CD4-positive, CD25-positive, alpha-beta regulatory T cell (primary cell): ENCODE measurements at regions not wholly inside any gene's neighbourhood (a gene's known extent, or its start where the extent isn't known, plus 50 kb on each side); places are given as distances from the start of the nearest gene placed in this dataset.
"Not testable (repeated sequence)": the region's sequence is repeated elsewhere in the genome, so short reads cannot be mapped to it uniquely, and the experiment has no call there.

ENCODE experiments used
- ATAC-seq, 2 donors: fragments of 150-1000 bp; cut with Tn5 transposase; one replicate each; pipeline ENCODE4 v1.10.0; 2021; ENCODE audit warnings: low read depth in 2 of 2, moderate number of reproducible peaks in 2 of 2, moderate library complexity in 1 of 2
- DNase-seq, 3 donors: peaks; one replicate each; pipeline versions ENCODE4 v3.0.0 to v3.0.0-alpha.2; 2012 to 2022; ENCODE audit warnings: mixed read lengths in 1 of 3
- H3K27ac ChIP-seq: one replicate; pipeline ENCODE4 v1.7.0; 2013; ENCODE audit warnings: mild to moderate bottlenecking, low read length; ENCODE audit not compliant: insufficient read depth, poor library complexity, severe bottlenecking
- H3K27me3 ChIP-seq: one replicate; pipeline ENCODE4 v1.7.0; 2013; ENCODE audit warnings: low read length; ENCODE audit not compliant: control insufficient read depth, insufficient read depth
- H3K36me3 ChIP-seq: one replicate; pipeline ENCODE4 v1.7.0; 2013; ENCODE audit warnings: mild to moderate bottlenecking, low read length, moderate library complexity; ENCODE audit not compliant: control insufficient read depth, insufficient read depth
- H3K4me1 ChIP-seq: 2 replicates; pipeline ENCODE4 v1.7.0; 2013; ENCODE audit warnings: mild to moderate bottlenecking, low read length; ENCODE audit not compliant: insufficient read depth, control insufficient read depth, poor library complexity, severe bottlenecking
- H3K4me3 ChIP-seq: one replicate; pipeline ENCODE4 v1.7.0; 2013; ENCODE audit warnings: low read depth, mild to moderate bottlenecking, low read length, moderate library complexity
- H3K9me3 ChIP-seq, 2 experiments: 1 replicate in 1 of 2; 2 replicates in 1 of 2; pipeline ENCODE4 v1.7.0; 2013; ENCODE audit warnings: low read length in 2 of 2, mild to moderate bottlenecking in 1 of 2, moderate library complexity in 1 of 2; ENCODE audit not compliant: control insufficient read depth in 2 of 2
- H3K27ac Mint-ChIP-seq, 3 donors: one replicate each; pipeline ENCODE4 v1.8.0; 2020 to 2022; ENCODE audit warnings: mild to moderate bottlenecking in 3 of 3, mixed read lengths in 3 of 3, moderate library complexity in 2 of 3
- H3K27me3 Mint-ChIP-seq: one replicate; pipeline ENCODE4 v1.8.0; 2022; ENCODE audit warnings: mild to moderate bottlenecking, mixed read lengths
- H3K36me3 Mint-ChIP-seq: one replicate; pipeline ENCODE4 v1.8.0; 2020; ENCODE audit warnings: mixed read lengths
- H3K4me1 Mint-ChIP-seq, 4 donors: one replicate each; pipeline ENCODE4 v1.8.0; 2020 to 2022; ENCODE audit warnings: mixed read lengths in 4 of 4, mild to moderate bottlenecking in 1 of 4
- H3K4me3 Mint-ChIP-seq, 4 donors: one replicate each; pipeline ENCODE4 v1.8.0; 2020 to 2022; ENCODE audit warnings: mild to moderate bottlenecking in 4 of 4, mixed read lengths in 4 of 4, moderate library complexity in 3 of 4
- H3K9me3 Mint-ChIP-seq, 7 donors: one replicate each; pipeline ENCODE4 v1.8.0; 2020 to 2022; ENCODE audit warnings: mixed read lengths in 7 of 7, mild to moderate bottlenecking in 3 of 7, moderate library complexity in 2 of 7

GRCh38 chr15:26069231-26069641, 206.1 kb upstream of the ATP10A start:
- H3K27ac ChIP-seq, result no peak overlapping the region
- Mint-ChIP-seq H3K4me1 (peaks cover 0 to 3% (median 0%) of the 10 kb centered on the region in 4 donors), H3K9me3 (peaks cover 0 to 6% (median 0%) of the 10 kb centered on the region in 7 donors), H3K4me3 (no peak overlapping the region), H3K27me3 (no peaks in the 10 kb centered on the region), H3K36me3 (no peaks in the 10 kb centered on the region), H3K27ac (no peak overlapping the region)
- H3K4me1 ChIP-seq, result no peaks in the 10 kb centered on the region
- no peak for ATAC-seq
- H3K36me3 ChIP-seq, result no peaks in the 10 kb centered on the region
- DNase-seq, result no peak
- no peaks in the 10 kb centered on the region for H3K9me3 ChIP-seq
- no peak overlapping the region for H3K4me3 ChIP-seq
- H3K27me3 ChIP-seq, result peaks cover 4% of the 10 kb centered on the region

GRCh38 chr15:26066896-26067295, 203.8 kb upstream of the ATP10A start:
- Mint-ChIP-seq H3K27ac (no peak overlapping the region), H3K36me3 (no peaks in the 10 kb centered on the region), H3K4me3 (no peak overlapping the region), H3K4me1 (no peaks in the 10 kb centered on the region), H3K27me3 (no peaks in the 10 kb centered on the region), H3K9me3 (no peaks in the 10 kb centered on the region)
- Histone ChIP-seq H3K27ac (no peak overlapping the region), H3K27me3 (no peaks in the 10 kb centered on the region), H3K36me3 (no peaks in the 10 kb centered on the region), H3K4me1 (no peaks in the 10 kb centered on the region), H3K9me3 (no peaks in the 10 kb centered on the region), H3K4me3 (no peak overlapping the region)
- no peak for DNase-seq
- ATAC-seq, result no peak

- Mint-ChIP-seq H3K27ac (no peak overlapping the region), H3K36me3 (no peaks in the 10 kb centered on the region), H3K4me3 (no peak overlapping the region), H3K4me1 (no peaks in the 10 kb centered on the region), H3K27me3 (no peaks in the 10 kb centered on the region), H3K9me3 (peaks cover 0 to 4% (median 0%) of the 10 kb centered on the region in 7 donors)
- Histone ChIP-seq H3K27me3 (no peaks in the 10 kb centered on the region), H3K9me3 (no peaks in the 10 kb centered on the region), H3K4me3 (no peak overlapping the region), H3K4me1 (no peaks in the 10 kb centered on the region), H3K36me3 (no peaks in the 10 kb centered on the region), H3K27ac (no peak overlapping the region)
- ATAC-seq (no peak), DNase-seq (no peak)
These were observed 202.6 kb upstream of the ATP10A start for GRCh38 chr15:26065723-26066122.

GRCh38 chr15:26061248-26061647, 198.1 kb upstream of the ATP10A start:
- Mint-ChIP-seq H3K27ac (no peak overlapping the region), H3K9me3 (peaks cover 0 to 8% (median 0%) of the 10 kb centered on the region in 7 donors), H3K4me1 (no peaks in the 10 kb centered on the region), H3K4me3 (no peak overlapping the region), H3K36me3 (no peaks in the 10 kb centered on the region), H3K27me3 (no peaks in the 10 kb centered on the region)
- Histone ChIP-seq H3K27me3 (no peaks in the 10 kb centered on the region), H3K9me3 (no peaks in the 10 kb centered on the region), H3K4me1 (no peaks in the 10 kb centered on the region), H3K36me3 (no peaks in the 10 kb centered on the region), H3K27ac (no peak overlapping the region), H3K4me3 (no peak overlapping the region)
- DNase-seq (no peak), ATAC-seq (no peak)

GRCh38 chr15:26056766-26057165, 193.6 kb upstream of the ATP10A start:
- not testable (repeated sequence) for H3K27me3 ChIP-seq, H3K36me3 Mint-ChIP-seq, ATAC-seq, H3K9me3 ChIP-seq, DNase-seq, H3K27ac Mint-ChIP-seq, H3K4me1 Mint-ChIP-seq, H3K4me1 ChIP-seq, H3K27ac ChIP-seq, H3K27me3 Mint-ChIP-seq, H3K36me3 ChIP-seq, H3K4me3 Mint-ChIP-seq, H3K4me3 ChIP-seq, H3K9me3 Mint-ChIP-seq

GRCh38 chr15:26051761-26052675, 188.9 kb upstream of the ATP10A start:
- no peak overlapping the region for H3K4me3 ChIP-seq
- no peak overlapping the region for H3K4me3 Mint-ChIP-seq
- no peaks in the 10 kb centered on the region for H3K4me1 Mint-ChIP-seq
- DNase-seq (no peak), ATAC-seq (no peak)
- H3K4me1 ChIP-seq, result no peaks in the 10 kb centered on the region
- no peak overlapping the region for H3K27ac Mint-ChIP-seq
- no peaks in the 10 kb centered on the region for H3K36me3 Mint-ChIP-seq
- no peaks in the 10 kb centered on the region for H3K36me3 ChIP-seq
- no peaks in the 10 kb centered on the region for H3K27me3 Mint-ChIP-seq
- no peaks in the 10 kb centered on the region for H3K27me3 ChIP-seq
- no peak overlapping the region for H3K27ac ChIP-seq
- H3K9me3 ChIP-seq, result no peaks in the 10 kb centered on the region
- peaks cover 0 to 5% (median 0%) of the 10 kb centered on the region in 7 donors for H3K9me3 Mint-ChIP-seq

- H3K4me3 Mint-ChIP-seq, result no peak overlapping the region
- H3K9me3 Mint-ChIP-seq, result peaks cover 0 to 2% (median 0%) of the 10 kb centered on the region in 7 donors
- DNase-seq (no peak), ATAC-seq (no peak)
- H3K36me3 Mint-ChIP-seq, result no peaks in the 10 kb centered on the region
- Histone ChIP-seq H3K4me3 (no peak overlapping the region), H3K4me1 (no peaks in the 10 kb centered on the region), H3K36me3 (no peaks in the 10 kb centered on the region), H3K9me3 (no peaks in the 10 kb centered on the region), H3K27ac (no peak overlapping the region), H3K27me3 (no peaks in the 10 kb centered on the region)
- no peaks in the 10 kb centered on the region for H3K27me3 Mint-ChIP-seq
- H3K4me1 Mint-ChIP-seq, result no peaks in the 10 kb centered on the region
- H3K27ac Mint-ChIP-seq, result no peak overlapping the region
These were observed 187.9 kb upstream of the ATP10A start for GRCh38 chr15:26050984-26051383.
